Motor neuron (in vitro differentiated cells): ENCODE measurements at regions not wholly inside any gene's neighbourhood (a gene's known extent, or its start where the extent isn't known, plus 50 kb on each side); places are given as distances from the start of the nearest gene placed in this dataset.
"Not testable (repeated sequence)": the region's sequence is repeated elsewhere in the genome, so short reads cannot be mapped to it uniquely, and the experiment has no call there.

Experiments
- ATAC-seq, 8 experiments: fragments of 200-7000 bp; cut with Tn5 transposase; replicated peaks in 6 of 8; 2 replicates each; pipeline ENCODE4 v1.8.0; 2021; ENCODE audit warnings: mild to moderate bottlenecking in 8 of 8, moderate library complexity in 8 of 8
- H3K27ac ChIP-seq, 2 donors: fragments of 250-450 bp; sonication (Bioruptor Pico); 2 replicates each; pipeline ENCODE4 v1.9.0; 2021; ENCODE audit warnings: antibody characterized with exemption in 2 of 2, mild to moderate bottlenecking in 2 of 2, moderate library complexity in 1 of 2
- H3K4me1 ChIP-seq, 2 donors: fragments of 250-450 bp; sonication (Bioruptor Pico); replicated peaks in 1 of 2; 2 replicates each; pipeline ENCODE4 v1.6.1; 2021; ENCODE audit warnings: antibody characterized with exemption in 2 of 2, mild to moderate bottlenecking in 2 of 2, moderate library complexity in 1 of 2
- H3K4me3 ChIP-seq, 5 donors: fragments of 250-450 bp; sonication (Bioruptor Pico); 2 replicates each; pipeline ENCODE4 v1.9.0; 2021; ENCODE audit warnings: antibody characterized with exemption in 5 of 5, mild to moderate bottlenecking in 5 of 5, moderate library complexity in 4 of 5
- WGBS, 10 experiments: fragments of 450-650 bp; shearing (Covaris generic); methylation state at CpG; one replicate each; pipeline ENCODE4 v1.0.0; 2022; 5-methylcytosine and 5-hydroxymethylcytosine counted together
- in situ Hi-C, 9 experiments: fragments of 400-800 bp; cut with MboI; loops; one replicate each; pipeline ENCODE4 v1.15.0; 2021; ENCODE audit warnings: low sequenced_read_pairs in 9 of 9, low pct_unique_long_range_greater_than_20kb in 2 of 9; ENCODE audit not compliant: unreplicated experiment in 9 of 9

GRCh38 chrX:45822124-45822523 lies 621.4 kb upstream of the DIPK2B start:
- no peak overlapping the region for H3K4me3 ChIP-seq
- no peak for ATAC-seq
- 78 to 100% (median 100%) methylated on average over 1 to 3 of the region's 3 CpGs; no CpG with 5 or more reads in 6 of the 10 experiments for WGBS, 10 experiments
- H3K27ac ChIP-seq, result no peak overlapping the region
- no peaks in the 10 kb centered on the region for H3K4me1 ChIP-seq
- in situ Hi-C loops, result no loop called here

GRCh38 chrX:45818913-45819312 lies 618.2 kb upstream of the DIPK2B start:
- Histone ChIP-seq H3K4me1 (no peaks in the 10 kb centered on the region), H3K4me3 (no peak overlapping the region), H3K27ac (no peak overlapping the region)
- in situ Hi-C loops, result no loop called here
- WGBS, 10 experiments, result 13 to 100% (median 100%) methylated on average over 1 to 2 of the region's 2 CpGs; no CpG with 5 or more reads in 3 of the 10 experiments
- no peak for ATAC-seq

GRCh38 chrX:45815441-45815840 lies 614.8 kb upstream of the DIPK2B start:
- ATAC-seq, result no peak
- Histone ChIP-seq H3K4me1 (peaks cover 0 to 2% of the 10 kb centered on the region in 2 donors), H3K4me3 (no peak overlapping the region), H3K27ac (no peak overlapping the region)
- in situ Hi-C loops, result no loop called here
- WGBS, 10 experiments, result 0 to 100% (median 90%) methylated on average over 1 of the region's 1 CpG; no CpG with 5 or more reads in 4 of the 10 experiments

GRCh38 chrX:45811326-45811725 lies 610.6 kb upstream of the DIPK2B start:
- in situ Hi-C loops, result no loop called here
- H3K27ac ChIP-seq, result no peak overlapping the region
- ATAC-seq, result no peak
- 60% methylated on average over 1 of the region's 6 CpGs; no CpG with 5 or more reads in 9 of the 10 experiments for WGBS, 10 experiments
- H3K4me1 ChIP-seq, result peaks cover 13 to 15% of the 10 kb centered on the region in 2 donors
- no peak overlapping the region for H3K4me3 ChIP-seq

- ATAC-seq, result peak in 7 of 8 experiments; percentile 61 to 89 (median 85)
- in situ Hi-C loops, result no loop called here
- 0 to 67% (median 39%) methylated on average over 1 to 12 of the region's 12 CpGs; no CpG with 5 or more reads in 3 of the 10 experiments for WGBS, 10 experiments
- Histone ChIP-seq H3K27ac (no peak overlapping the region), H3K4me3 (no peak overlapping the region), H3K4me1 (peaks cover 13 to 15% of the 10 kb centered on the region in 2 donors)
These were observed 607.1 kb upstream of the DIPK2B start for GRCh38 chrX:45807572-45808425.

GRCh38 chrX:45806410-45807121 lies 605.9 kb upstream of the DIPK2B start:
- WGBS, 10 experiments, result 0 to 38% (median 25%) methylated on average over 1 to 7 of the region's 10 CpGs; no CpG with 5 or more reads in 7 of the 10 experiments
- ATAC-seq, result peak in 6 of 8 experiments; percentile 11 to 48 (median 46)
- Histone ChIP-seq H3K27ac (peak overlapping the region in 1 of 2 donors; percentile 44), H3K4me1 (peaks cover 13 to 15% of the 10 kb centered on the region in 2 donors), H3K4me3 (peak overlapping the region in 1 of 5 donors; percentile 7)
- in situ Hi-C loops, result no loop called here

- H3K27ac ChIP-seq, result no peak overlapping the region
- peaks cover 11 to 15% of the 10 kb centered on the region in 2 donors for H3K4me1 ChIP-seq
- in situ Hi-C loops, result no loop called here
- H3K4me3 ChIP-seq, result no peak overlapping the region
- WGBS, 10 experiments, result 64 to 100% (median 92%) methylated on average over 1 to 3 of the region's 3 CpGs; no CpG with 5 or more reads in 6 of the 10 experiments
- no peak for ATAC-seq
These were observed 603.6 kb upstream of the DIPK2B start for GRCh38 chrX:45804276-45804675.

- 0 to 100% (median 44%) methylated on average over 1 to 4 of the region's 4 CpGs; no CpG with 5 or more reads in 4 of the 10 experiments for WGBS, 10 experiments
- H3K4me1 ChIP-seq, result peaks cover 7 to 14% of the 10 kb centered on the region in 2 donors
- no peak overlapping the region for H3K27ac ChIP-seq
- no peak overlapping the region for H3K4me3 ChIP-seq
- ATAC-seq, result no peak
- in situ Hi-C loops, result no loop called here
These were observed 602.8 kb upstream of the DIPK2B start for GRCh38 chrX:45803383-45803921.

GRCh38 chrX:45801554-45801953 lies 600.9 kb upstream of the DIPK2B start:
- peak in 3 of 8 experiments; percentile 73 to 84 (median 80) for ATAC-seq
- in situ Hi-C loops, result no loop called here
- peaks cover 0 to 2% of the 10 kb centered on the region in 2 donors for H3K4me1 ChIP-seq
- no peak overlapping the region for H3K27ac ChIP-seq
- WGBS, 10 experiments, result 32 to 100% (median 75%) methylated on average over 1 to 6 of the region's 6 CpGs; no CpG with 5 or more reads in 5 of the 10 experiments
- no peak overlapping the region for H3K4me3 ChIP-seq

- peak in 1 of 8 experiments; percentile 24 for ATAC-seq
- H3K4me1 ChIP-seq, result not testable (repeated sequence)
These were observed 600.2 kb upstream of the DIPK2B start for GRCh38 chrX:45800746-45801453.

GRCh38 chrX:45799576-45799975 lies 598.9 kb upstream of the DIPK2B start:
- no peak for ATAC-seq
- Histone ChIP-seq H3K27ac (no peak overlapping the region), H3K4me1 (no peaks in the 10 kb centered on the region), H3K4me3 (no peak overlapping the region)
- WGBS, 10 experiments, result 51 to 100% (median 60%) methylated on average over 1 to 4 of the region's 6 CpGs; no CpG with 5 or more reads in 7 of the 10 experiments
- in situ Hi-C loops, result no loop called here

More at GRCh38 chrX:45800746-45801453, 600.2 kb upstream of the DIPK2B start:
- H3K4me3 ChIP-seq, in situ Hi-C loops, H3K27ac ChIP-seq: not testable (repeated sequence)
- 0 to 100% (median 74%) methylated on average over 1 to 11 of the region's 16 CpGs; no CpG with 5 or more reads in 2 of the 10 experiments for WGBS, 10 experiments

GRCh38 chrX:45795546-45795945 lies 594.9 kb upstream of the DIPK2B start:
- ATAC-seq, result no peak
- in situ Hi-C loops, result no loop called here
- H3K4me1 ChIP-seq, result no peaks in the 10 kb centered on the region
- no peak overlapping the region for H3K4me3 ChIP-seq
- H3K27ac ChIP-seq, result no peak overlapping the region
